ENCODE measurements at regions not wholly inside any gene's neighbourhood (a gene's known extent, or its start where the extent isn't known, plus 50 kb on each side); places are given as distances from the start of the nearest gene placed in this dataset.

GRCh38 chr2:195595825-195596224 is 61.2 kb upstream of the SLC39A10 start:
- Histone ChIP-seq H3K27ac (ENCODE audit: low read depth, low read length) (no peak overlapping the region), H3K4me2 (ENCODE audit: insufficient read depth in 1 of 2, low read depth in 2 of 2, low read length in 2 of 2) (no peak overlapping the region)
- TF ChIP-seq CTBP2 (IDR thresholded peaks at IDR 0.05; ENCODE audit: borderline replicate concordance, insufficient read depth, insufficient read length, low read length) (no peak), BCL11A (IDR thresholded peaks at IDR 0.05; ENCODE audit: low read depth in 2 of 2, low read length in 2 of 2) (no peak), TAF7 (optimal IDR thresholded peaks at IDR 0.05; ENCODE audit: borderline replicate concordance, low read depth, low read length) (no peak), CHD1 (IDR thresholded peaks at IDR 0.05; ENCODE audit: low read depth, low read length) (no peak), ASH2L (IDR thresholded peaks at IDR 0.05; ENCODE audit: low read length) (no peak)

More at GRCh38 chr2:195595825-195596224, 61.2 kb upstream of the SLC39A10 start:
- no peak overlapping the region for H2BK20ac ChIP-seq (ENCODE audit: low read length)
- H3K79me1 ChIP-seq (ENCODE audit: low read depth, low read length): peaks cover 3% of the 10 kb centered on the region; the same call in 1 of the 2 replicates
- H4K91ac ChIP-seq (replicated peaks; ENCODE audit: insufficient read length, low read length): no peak overlapping the region
- H2AK5ac ChIP-seq (ENCODE audit: low read depth, low read length): no peak overlapping the region
- no peak overlapping the region for H3K4me3 ChIP-seq (ENCODE audit: extremely low read depth in 1 of 4, insufficient read depth in 2 of 4, low read depth in 3 of 4, low read length in 4 of 4)
- H3K4ac ChIP-seq (replicated peaks; ENCODE audit: insufficient read length, low read depth, low read length): no peak overlapping the region
- 82% methylated on average over 6 of the region's 6 CpGs; no CpG with 5 or more reads in 1 of the 2 experiments for WGBS, 2 experiments (ENCODE audit: extremely low coverage in 1 of 2, insufficient coverage in 1 of 2, insufficient read length in 1 of 2, insufficient replicate concordance in 2 of 2, low coverage in 1 of 2, low lambda C conversion rate in 2 of 2, missing lambda C conversion rate in 1 of 2)
- H3K14ac ChIP-seq (ENCODE audit: insufficient read length): no peak overlapping the region
- no peak overlapping the region for H2AFZ ChIP-seq (ENCODE audit: low read length)
- no peak overlapping the region for H2BK5ac ChIP-seq (ENCODE audit: low read depth, low read length)
- no peaks in the 10 kb centered on the region for H3K9me3 ChIP-seq (ENCODE audit: insufficient read depth in 2 of 2, low read depth in 1 of 2, low read length in 1 of 2)
- no peaks in the 10 kb centered on the region for H3K27me3 ChIP-seq (replicated peaks in 1 of 4; ENCODE audit: control insufficient read depth in 3 of 4, extremely low read depth in 1 of 4, insufficient read depth in 3 of 4, low read length in 3 of 4)
- no peak overlapping the region for H3K18ac ChIP-seq (ENCODE audit: extremely low read depth, low read length)
- H4K8ac ChIP-seq (ENCODE audit: extremely low read depth, insufficient read depth, low read length): no peak overlapping the region
- FAIRE-seq: no peak
- H3K23me2 ChIP-seq (ENCODE audit: low read depth, low read length): no peaks in the 10 kb centered on the region
- ChIA-PET POLR2A (ENCODE audit: partially characterized antibody) (interaction anchor here (3.9 kb wide), 1 partner anchor 61 kb away, joined by 16 read pairs; the partner anchor contains the start of gene SLC39A10), CTCF (ENCODE audit: partially characterized antibody) (interaction anchor here (0.6 to 2.8 kb wide), 5 partner anchors 9 to 77 kb away, joined by 3 to 9 read pairs (median 3); no protein-coding TSS in a partner anchor)
- peaks cover 4 to 65% of the 10 kb centered on the region in 2 experiments; a peak in 3 of 4 replicates for H3K79me2 ChIP-seq (ENCODE audit: control insufficient read depth in 1 of 2, insufficient read depth in 2 of 2, low read length in 2 of 2)
- no peak overlapping the region for H3K9ac ChIP-seq (replicated peaks in 1 of 4; ENCODE audit: extremely low read depth in 1 of 4, low read depth in 3 of 4, low read length in 3 of 4)
- H2BK15ac ChIP-seq (ENCODE audit: low read length): no peak overlapping the region
- H2BK12ac ChIP-seq (ENCODE audit: low read depth, low read length): no peak overlapping the region; the same call in 1 of the 2 replicates
- no peak overlapping the region for H4K5ac ChIP-seq (ENCODE audit: insufficient read length, low read depth, low read length)
- H4K20me1 ChIP-seq (replicated peaks in 1 of 2; ENCODE audit: control insufficient read depth in 1 of 2, insufficient read depth in 2 of 2, low read length in 2 of 2): no peaks in the 10 kb centered on the region
- no peak overlapping the region for H2BK120ac ChIP-seq (replicated peaks; ENCODE audit: low read depth, low read length)
- no peak overlapping the region for H3K23ac ChIP-seq (ENCODE audit: insufficient read length)
- H3K4me1 ChIP-seq (replicated peaks in 1 of 4; ENCODE audit: control insufficient read depth in 3 of 4, insufficient read depth in 4 of 4, low read length in 3 of 4): peaks cover 0 to 15% (median 5%) of the 10 kb centered on the region in 4 experiments; a peak in 5 of 7 replicates
- no peaks in the 10 kb centered on the region for H3K36me3 ChIP-seq (ENCODE audit: control insufficient read depth in 2 of 4, insufficient read depth in 4 of 4, low read length in 3 of 4)
- no peak overlapping the region for H3K56ac ChIP-seq (replicated peaks; ENCODE audit: insufficient read length, low read depth, low read length)
- DNase-seq (ENCODE audit: low read depth in 1 of 2, low spot score in 2 of 2): no peak
